Activated B cell treated with CpG ODN at 0.5 μM for 24 hours (primary cell): ENCODE measurements at regions not wholly inside any gene's neighbourhood (a gene's known extent, or its start where the extent isn't known, plus 50 kb on each side); places are given as distances from the start of the nearest gene placed in this dataset.

ENCODE experiments used
- ATAC-seq: fragments of 200-7000 bp; cut with Tn5 transposase; one replicate; pipeline ENCODE4 v1.10.0; 2021; ENCODE audit warnings: low read depth, mild to moderate bottlenecking, moderate library complexity
- CTCF ChIA-PET: fragments of 350-600 bp; sonication (Branson Sonifier 250); formaldehyde crosslinking; loops from one replicate; lab custom pipeline; 2021; ENCODE audit warnings: antibody characterized with exemption; lab: Charles Lee
- POLR2A ChIA-PET: fragments of 350-600 bp; sonication (Branson Sonifier 250); formaldehyde crosslinking; loops from one replicate; lab custom pipeline; 2021; ENCODE audit warnings: antibody characterized with exemption; lab: Charles Lee
- DNase-seq: peaks from one replicate; pipeline ENCODE4 v3.0.0; 2022
- H3K27ac Mint-ChIP-seq: one replicate; pipeline ENCODE4 v1.8.0; 2020; ENCODE audit warnings: mixed read lengths
- H3K27me3 Mint-ChIP-seq: one replicate; pipeline ENCODE4 v1.8.0; 2021; ENCODE audit warnings: mixed read lengths
- H3K36me3 Mint-ChIP-seq: one replicate; pipeline ENCODE4 v1.8.0; 2021; ENCODE audit warnings: low read depth, mixed read lengths
- H3K4me1 Mint-ChIP-seq: one replicate; pipeline ENCODE4 v1.8.0; 2021; ENCODE audit warnings: mixed read lengths
- H3K4me3 Mint-ChIP-seq: one replicate; pipeline ENCODE4 v1.8.0; 2020; ENCODE audit warnings: mild to moderate bottlenecking, mixed read lengths
- H3K9me3 Mint-ChIP-seq: one replicate; pipeline ENCODE4 v1.8.0; 2020; ENCODE audit warnings: mixed read lengths
- CTCF ChIP-seq: fragments of 200-600 bp; IDR thresholded peaks from one replicate; pipeline ENCODE4 v1.8.0; 2022; ENCODE audit warnings: antibody characterized with exemption, mild to moderate bottlenecking
- intact Hi-C: fragments of 100-400 bp; cut with micrococcal nuclease; formaldehyde crosslinking; loops from one replicate; pipeline ENCODE4 v1.15.1; 2024

- intact Hi-C loops = no loop called here
- ChIA-PET POLR2A (no interaction called here), CTCF (no interaction called here)
- Mint-ChIP-seq H3K36me3 (no peaks in the 10 kb centered on the region), H3K4me3 (no peak overlapping the region), H3K27me3 (no peaks in the 10 kb centered on the region), H3K27ac (no peak overlapping the region), H3K4me1 (no peaks in the 10 kb centered on the region), H3K9me3 (no peaks in the 10 kb centered on the region)
- TF ChIP-seq CTCF = no peak
- ATAC-seq (no peak), DNase-seq (no peak)
These were observed 205.7 kb upstream of the TCF21 start for GRCh38 chr6:133683308-133683580.

GRCh38 chr6:133683606-133684005 lies 205.3 kb upstream of the TCF21 start:
- Mint-ChIP-seq H3K27ac (no peak overlapping the region), H3K4me3 (no peak overlapping the region), H3K9me3 (no peaks in the 10 kb centered on the region), H3K4me1 (no peaks in the 10 kb centered on the region), H3K36me3 (no peaks in the 10 kb centered on the region), H3K27me3 (no peaks in the 10 kb centered on the region)
- ChIA-PET CTCF (no interaction called here), POLR2A (no interaction called here)
- TF ChIP-seq CTCF = no peak
- no peak for DNase-seq
- intact Hi-C loops = no loop called here
- no peak for ATAC-seq

GRCh38 chr6:133688705-133689492 lies 200.0 kb upstream of the TCF21 start:
- H3K9me3 Mint-ChIP-seq = peaks cover 4% of the 10 kb centered on the region
- no peaks in the 10 kb centered on the region for H3K36me3 Mint-ChIP-seq
- POLR2A ChIA-PET = no interaction called here
- CTCF ChIA-PET = no interaction called here
- intact Hi-C loops = no loop called here
- no peak overlapping the region for H3K27ac Mint-ChIP-seq
- H3K4me1 Mint-ChIP-seq = no peaks in the 10 kb centered on the region
- H3K27me3 Mint-ChIP-seq = no peaks in the 10 kb centered on the region
- DNase-seq (no peak), ATAC-seq (no peak)
- TF ChIP-seq CTCF = no peak
- H3K4me3 Mint-ChIP-seq = no peak overlapping the region

- Mint-ChIP-seq H3K27ac (no peak overlapping the region), H3K27me3 (no peaks in the 10 kb centered on the region), H3K9me3 (peaks cover 4% of the 10 kb centered on the region), H3K4me3 (no peak overlapping the region), H3K36me3 (no peaks in the 10 kb centered on the region), H3K4me1 (no peaks in the 10 kb centered on the region)
- intact Hi-C loops = no loop called here
- ATAC-seq (no peak), DNase-seq (no peak)
- no peak for TF ChIP-seq CTCF
- ChIA-PET POLR2A (no interaction called here), CTCF (no interaction called here)
These were observed 199.1 kb upstream of the TCF21 start for GRCh38 chr6:133689863-133690262.

- Mint-ChIP-seq H3K27ac (no peak overlapping the region), H3K27me3 (no peaks in the 10 kb centered on the region), H3K36me3 (no peaks in the 10 kb centered on the region), H3K4me3 (no peak overlapping the region), H3K9me3 (peaks cover 9% of the 10 kb centered on the region), H3K4me1 (no peaks in the 10 kb centered on the region)
- ChIA-PET POLR2A (no interaction called here), CTCF (no interaction called here)
- ATAC-seq (no peak), DNase-seq (no peak)
- intact Hi-C loops = no loop called here
- no peak for TF ChIP-seq CTCF
These were observed 195.3 kb upstream of the TCF21 start for GRCh38 chr6:133693565-133693964.
